Mesendoderm (in vitro differentiated cells): ENCODE measurements at regions not wholly inside any gene's neighbourhood (a gene's known extent, or its start where the extent isn't known, plus 50 kb on each side); places are given as distances from the start of the nearest gene placed in this dataset.

Source experiments
- DNase-seq: peaks from one replicate; pipeline ENCODE4 v3.0.0; 2013
- H2AK5ac ChIP-seq: 2 replicates; pipeline ENCODE4 v1.6.1; 2013; ENCODE audit warnings: low read length, inconsistent platforms
- H2BK120ac ChIP-seq: 2 replicates; pipeline ENCODE4 v1.6.1; 2013; ENCODE audit warnings: low read depth, mild to moderate bottlenecking, low read length, moderate library complexity, mixed read lengths
- H2BK15ac ChIP-seq: replicated peaks from 2 replicates; pipeline ENCODE4 v1.6.1; 2013; ENCODE audit warnings: low read depth, mild to moderate bottlenecking, moderate library complexity
- H2BK5ac ChIP-seq: 2 replicates; pipeline ENCODE4 v1.6.1; 2013; ENCODE audit warnings: low read length, inconsistent platforms
- H3K18ac ChIP-seq: 2 replicates; pipeline ENCODE4 v1.6.1; 2013; ENCODE audit warnings: mild to moderate bottlenecking, low read length, mixed read lengths
- H3K23ac ChIP-seq: one replicate; pipeline ENCODE4 v1.6.1; 2013; ENCODE audit warnings: low read length
- H3K27ac ChIP-seq: 2 replicates; pipeline ENCODE4 v1.5.1; 2013; ENCODE audit warnings: low read depth, mild to moderate bottlenecking, inconsistent platforms, low read length, moderate library complexity
- H3K27me3 ChIP-seq: 2 replicates; pipeline ENCODE4 v1.6.1; 2013; ENCODE audit warnings: low read length, control low read depth, mild to moderate bottlenecking, inconsistent platforms; ENCODE audit not compliant: insufficient read depth, poor library complexity
- H3K36me3 ChIP-seq: 2 replicates; pipeline ENCODE4 v1.6.1; 2013; ENCODE audit warnings: low read length, inconsistent platforms; ENCODE audit not compliant: control insufficient read depth, insufficient read depth
- H3K4ac ChIP-seq: one replicate; pipeline ENCODE4 v1.6.1; 2013; ENCODE audit warnings: low read depth, mild to moderate bottlenecking, low read length, moderate library complexity
- H3K4me1 ChIP-seq: 2 replicates; pipeline ENCODE4 v1.6.1; 2013; ENCODE audit warnings: low read depth, low read length, inconsistent platforms; ENCODE audit not compliant: control insufficient read depth
- H3K4me2 ChIP-seq: 2 replicates; pipeline ENCODE4 v1.6.1; 2013; ENCODE audit warnings: low read length
- H3K4me3 ChIP-seq: 2 replicates; pipeline ENCODE4 v1.5.1; 2013; ENCODE audit warnings: mild to moderate bottlenecking, low read length
- H3K56ac ChIP-seq: one replicate; pipeline ENCODE4 v1.6.1; 2013; ENCODE audit warnings: low read length
- H3K79me1 ChIP-seq: 2 replicates; pipeline ENCODE4 v1.6.1; 2013; ENCODE audit warnings: low read length, inconsistent platforms
- H3K79me2 ChIP-seq: 2 replicates; pipeline ENCODE4 v1.6.1; 2013; ENCODE audit warnings: mild to moderate bottlenecking, low read length; ENCODE audit not compliant: control insufficient read depth, insufficient read depth
- H3K9ac ChIP-seq: 2 replicates; pipeline ENCODE4 v1.6.1; 2013; ENCODE audit warnings: low read length, inconsistent platforms
- H4K5ac ChIP-seq: one replicate; pipeline ENCODE4 v1.6.1; 2013; ENCODE audit warnings: low read length
- H4K8ac ChIP-seq: one replicate; pipeline ENCODE4 v1.6.1; 2013; ENCODE audit warnings: low read depth, mild to moderate bottlenecking, control low read depth, low read length, moderate library complexity
- WGBS: extraction: QIAGEN DNeasy Blood & Tissue Kit; methylation state at CpG from one replicate; pipeline ENCODE4 v1.1.7; 2013; ENCODE audit warnings: low lambda C conversion rate, missing lambda C conversion rate; ENCODE audit not compliant: insufficient coverage; ENCODE audit errors: extremely low coverage; 5-methylcytosine and 5-hydroxymethylcytosine counted together

DNA sequence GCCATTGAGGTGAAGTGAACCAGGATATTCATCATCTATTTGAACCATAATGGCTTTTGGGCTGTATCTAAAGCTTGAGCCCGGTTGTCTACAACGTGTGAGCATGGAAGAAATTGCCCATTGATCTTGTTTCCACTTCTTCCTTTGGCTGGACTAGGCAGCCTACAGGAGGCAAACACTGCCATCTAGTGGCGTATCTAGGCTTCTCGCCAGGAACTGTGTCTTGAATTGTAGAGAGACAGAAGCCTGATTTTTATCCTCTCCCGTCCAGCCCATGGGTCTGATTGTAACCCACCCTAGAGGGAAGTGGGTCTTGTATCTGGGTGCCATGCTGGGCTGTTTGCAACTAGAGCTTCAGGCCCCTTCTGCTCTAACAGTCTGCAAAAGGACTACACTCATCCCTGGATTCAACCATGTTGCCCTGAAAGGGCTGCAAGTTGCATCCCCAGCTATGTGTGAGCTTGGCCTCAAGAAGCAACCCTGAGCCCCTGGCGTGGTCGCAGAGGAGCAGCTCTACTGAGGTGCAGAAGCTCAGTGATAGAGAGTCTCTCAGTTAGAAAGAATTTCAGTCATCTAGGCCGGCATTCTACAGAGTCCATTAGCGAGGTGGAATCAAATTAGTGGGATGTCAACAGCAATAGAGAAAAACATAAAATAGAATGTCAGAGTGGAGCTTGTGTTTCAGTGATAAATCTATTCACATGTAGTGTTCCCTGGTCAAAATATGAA is 170.2 kb upstream of the UMPS start:
- H3K27me3 ChIP-seq, result no peaks in the 10 kb centered on the region

DNA sequence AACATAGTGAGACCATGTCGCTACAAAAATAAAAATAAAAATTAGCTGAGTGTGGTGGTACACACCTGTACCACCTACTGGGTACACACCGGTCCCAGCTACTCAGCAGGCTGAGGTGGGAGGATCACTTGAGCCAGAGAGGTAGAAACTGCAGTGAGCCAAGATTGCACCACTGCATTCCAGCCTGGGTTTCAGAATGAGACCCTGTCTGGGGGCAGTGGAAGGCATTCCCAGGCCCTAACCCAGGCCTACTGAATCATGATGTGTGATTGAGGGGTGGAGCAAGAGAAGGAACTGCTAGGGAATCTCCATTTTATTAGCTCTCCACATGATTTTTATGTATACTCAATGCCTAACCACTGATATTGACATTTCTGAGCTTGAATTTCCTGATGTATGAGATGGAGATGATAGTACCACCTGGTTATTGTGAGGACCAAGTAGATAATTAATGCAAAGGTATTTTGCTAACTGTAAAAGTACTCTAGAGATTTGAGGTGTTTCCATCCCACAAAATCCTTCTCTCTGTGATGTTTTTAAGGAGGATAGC is 169.5 kb upstream of the UMPS start:
- Histone ChIP-seq H3K56ac (no peak overlapping the region), H3K18ac (no peak overlapping the region), H3K4me3 (no peak overlapping the region), H2BK5ac (no peak overlapping the region), H3K36me3 (no peaks in the 10 kb centered on the region), H3K23ac (no peak overlapping the region), H3K27me3 (no peaks in the 10 kb centered on the region), H3K4ac (no peak overlapping the region), H4K8ac (no peak overlapping the region), H3K9ac (no peak overlapping the region), H3K79me1 (no peaks in the 10 kb centered on the region), H3K79me2 (no peaks in the 10 kb centered on the region), H3K4me2 (no peak overlapping the region), H3K27ac (no peak overlapping the region), H2AK5ac (no peak overlapping the region), H2BK15ac (no peak overlapping the region), H2BK120ac (no peak overlapping the region), H4K5ac (no peak overlapping the region), H3K4me1 (peaks cover 10% of the 10 kb centered on the region)
- peak; percentile 73 for DNase-seq
- WGBS, result no CpG with 5 or more reads among the region's 2 CpGs

More for the DNA sequence above, 170.2 kb upstream of the UMPS start:
- no peak overlapping the region for H3K4me2 ChIP-seq
- no peak overlapping the region for H2AK5ac ChIP-seq
- H3K9ac ChIP-seq, result no peak overlapping the region
- no peak overlapping the region for H4K5ac ChIP-seq
- peak; percentile 89 for DNase-seq
- H3K79me2 ChIP-seq, result no peaks in the 10 kb centered on the region
- no peak overlapping the region for H2BK5ac ChIP-seq
- no peaks in the 10 kb centered on the region for H3K79me1 ChIP-seq
- WGBS, result no CpG with 5 or more reads among the region's 9 CpGs
- H2BK15ac ChIP-seq, result no peak overlapping the region
- H3K4me3 ChIP-seq, result no peak overlapping the region
- no peak overlapping the region for H3K4ac ChIP-seq
- H4K8ac ChIP-seq, result no peak overlapping the region
- H3K27ac ChIP-seq, result peak overlapping the region; percentile 36
- no peak overlapping the region for H2BK120ac ChIP-seq
- H3K36me3 ChIP-seq, result no peaks in the 10 kb centered on the region
- no peak overlapping the region for H3K23ac ChIP-seq
- H3K4me1 ChIP-seq, result peaks cover 10% of the 10 kb centered on the region
- peak overlapping the region; percentile 54 for H3K56ac ChIP-seq
- H3K18ac ChIP-seq, result no peak overlapping the region

DNA sequence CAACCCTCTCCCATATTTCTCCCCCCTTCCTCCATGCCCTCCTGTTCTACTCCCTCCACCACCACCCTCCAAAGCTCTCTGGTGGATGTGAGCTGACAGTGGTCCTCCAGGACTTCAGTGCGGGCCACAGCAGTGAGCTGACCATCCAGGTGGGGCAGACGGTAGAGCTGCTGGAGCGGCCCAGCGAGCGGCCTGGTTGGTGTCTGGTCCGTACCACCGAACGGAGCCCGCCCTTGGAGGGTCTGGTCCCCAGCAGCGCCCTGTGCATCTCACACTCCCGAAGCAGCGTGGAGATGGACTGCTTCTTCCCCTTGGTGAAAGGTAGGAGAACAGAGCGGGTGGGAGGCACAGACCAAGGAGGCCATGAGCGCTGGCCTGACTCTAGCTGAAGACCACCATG is 167.5 kb upstream of the UMPS start:
- H2AK5ac ChIP-seq, result no peak overlapping the region
- no peaks in the 10 kb centered on the region for H3K79me1 ChIP-seq
- no peak overlapping the region for H3K4me3 ChIP-seq
- no peak overlapping the region for H3K18ac ChIP-seq
- H3K4me2 ChIP-seq, result no peak overlapping the region
- H2BK120ac ChIP-seq, result no peak overlapping the region
- peaks cover 6% of the 10 kb centered on the region for H3K4me1 ChIP-seq
- no peaks in the 10 kb centered on the region for H3K79me2 ChIP-seq
- H2BK15ac ChIP-seq, result no peak overlapping the region
- no peak overlapping the region for H3K23ac ChIP-seq
- no peak overlapping the region for H4K5ac ChIP-seq
- H3K4ac ChIP-seq, result no peak overlapping the region
- no peak overlapping the region for H3K9ac ChIP-seq
- H3K56ac ChIP-seq, result no peak overlapping the region
- no peaks in the 10 kb centered on the region for H3K27me3 ChIP-seq
- DNase-seq, result no peak
- H2BK5ac ChIP-seq, result no peak overlapping the region
- H3K27ac ChIP-seq, result no peak overlapping the region
- no CpG with 5 or more reads among the region's 14 CpGs for WGBS
- no peak overlapping the region for H4K8ac ChIP-seq
- H3K36me3 ChIP-seq, result no peaks in the 10 kb centered on the region

DNA sequence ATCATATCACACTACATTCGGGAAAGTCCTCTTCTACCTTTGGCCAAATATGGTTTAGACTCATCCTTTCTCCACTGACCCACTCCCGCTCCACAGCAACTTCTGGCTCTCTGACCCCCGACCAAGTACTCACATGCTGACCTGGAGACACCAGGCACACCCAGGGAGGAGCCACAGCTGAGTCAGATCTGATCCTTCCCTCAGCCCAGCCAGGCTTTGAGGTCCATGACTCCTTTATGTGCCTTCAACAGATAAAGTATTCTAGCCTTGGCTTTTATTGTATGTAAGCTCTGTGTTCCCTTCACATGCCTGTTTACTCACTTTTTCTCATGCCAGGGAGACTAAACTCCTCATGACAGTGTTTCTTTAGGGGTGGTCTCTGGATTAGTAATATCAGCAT is 166.9 kb upstream of the UMPS start:
- H3K27ac ChIP-seq, result no peak overlapping the region
- no peak overlapping the region for H2BK15ac ChIP-seq
- H3K36me3 ChIP-seq, result no peaks in the 10 kb centered on the region
- no peak overlapping the region for H4K5ac ChIP-seq
- no peak overlapping the region for H3K4ac ChIP-seq
- no peak overlapping the region for H3K18ac ChIP-seq
- H2BK120ac ChIP-seq, result no peak overlapping the region
- H3K27me3 ChIP-seq, result no peaks in the 10 kb centered on the region
- no peak overlapping the region for H3K4me2 ChIP-seq
- no peak overlapping the region for H3K56ac ChIP-seq
- peaks cover 6% of the 10 kb centered on the region for H3K4me1 ChIP-seq
- H3K4me3 ChIP-seq, result no peak overlapping the region
- H3K79me1 ChIP-seq, result no peaks in the 10 kb centered on the region
- no peak overlapping the region for H2AK5ac ChIP-seq
- WGBS, result no CpG with 5 or more reads among the region's 3 CpGs
- no peak overlapping the region for H4K8ac ChIP-seq
- DNase-seq, result no peak
- no peaks in the 10 kb centered on the region for H3K79me2 ChIP-seq
- no peak overlapping the region for H3K9ac ChIP-seq
- H2BK5ac ChIP-seq, result no peak overlapping the region
- H3K23ac ChIP-seq, result no peak overlapping the region

DNA sequence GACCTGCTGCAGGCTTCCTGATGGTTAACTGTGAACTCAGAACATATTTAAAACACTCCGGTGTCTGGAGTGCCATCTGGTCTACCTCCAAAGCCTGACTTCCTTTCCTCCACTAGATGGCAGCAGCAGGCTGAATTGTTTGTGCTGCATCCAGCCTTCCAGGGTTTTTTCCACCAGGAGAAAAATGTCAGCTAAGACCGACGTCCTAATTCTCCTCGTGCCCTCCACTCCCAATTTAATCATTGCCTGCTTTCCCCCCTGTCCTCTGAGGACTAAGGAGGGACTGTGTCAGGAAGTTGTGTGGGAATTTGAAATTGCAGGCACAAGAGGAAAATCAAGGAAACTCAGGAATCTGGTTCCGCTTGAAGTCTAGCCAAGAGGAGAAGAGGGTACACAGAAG is 165.2 kb upstream of the UMPS start:
- Histone ChIP-seq H2BK5ac (no peak overlapping the region), H4K5ac (no peak overlapping the region), H2BK15ac (no peak overlapping the region), H3K18ac (no peak overlapping the region), H3K9ac (no peak overlapping the region), H3K56ac (peak overlapping the region; percentile 2), H3K79me2 (no peaks in the 10 kb centered on the region), H2AK5ac (no peak overlapping the region), H3K36me3 (no peaks in the 10 kb centered on the region), H3K4me3 (no peak overlapping the region), H3K27me3 (no peaks in the 10 kb centered on the region), H4K8ac (no peak overlapping the region), H2BK120ac (no peak overlapping the region), H3K23ac (no peak overlapping the region), H3K4ac (no peak overlapping the region), H3K4me2 (no peak overlapping the region), H3K4me1 (no peaks in the 10 kb centered on the region), H3K79me1 (no peaks in the 10 kb centered on the region), H3K27ac (no peak overlapping the region)
- no CpG with 5 or more reads among the region's 5 CpGs for WGBS
- DNase-seq, result peak; percentile 84

DNA sequence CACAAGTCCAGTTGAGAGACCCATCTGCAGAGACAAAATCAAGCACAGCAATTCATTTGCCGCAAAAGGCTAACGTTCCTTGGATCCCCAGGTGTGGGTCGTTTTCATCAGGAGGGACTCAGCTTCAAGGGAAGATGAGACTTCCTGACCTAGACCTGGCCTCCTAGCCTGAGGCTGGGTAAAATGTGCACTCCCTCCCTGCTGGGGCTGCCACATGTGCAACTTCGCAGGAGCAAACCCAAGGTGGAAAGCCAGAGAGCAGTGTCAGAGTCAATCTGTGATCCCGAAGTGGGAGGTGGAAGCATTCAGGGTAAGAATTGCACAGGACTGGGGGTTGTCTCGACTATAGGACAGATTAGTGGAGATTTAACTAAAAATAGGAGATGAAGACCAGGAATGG is 164.7 kb upstream of the UMPS start:
- no peaks in the 10 kb centered on the region for H3K4me1 ChIP-seq
- no peak overlapping the region for H3K27ac ChIP-seq
- no peak overlapping the region for H3K4me2 ChIP-seq
- peak overlapping the region; percentile 2 for H3K56ac ChIP-seq
- H3K9ac ChIP-seq, result no peak overlapping the region
- no peak overlapping the region for H2BK120ac ChIP-seq
- no peak overlapping the region for H3K4me3 ChIP-seq
- H4K5ac ChIP-seq, result no peak overlapping the region
- no peak overlapping the region for H3K23ac ChIP-seq
- H3K79me1 ChIP-seq, result no peaks in the 10 kb centered on the region
- no peak overlapping the region for H2BK15ac ChIP-seq
- no peaks in the 10 kb centered on the region for H3K36me3 ChIP-seq
- no peaks in the 10 kb centered on the region for H3K79me2 ChIP-seq
- no peak for DNase-seq
- H3K18ac ChIP-seq, result no peak overlapping the region
- no peak overlapping the region for H3K4ac ChIP-seq
- WGBS, result no CpG with 5 or more reads among the region's 6 CpGs
- no peak overlapping the region for H2AK5ac ChIP-seq
- no peak overlapping the region for H2BK5ac ChIP-seq
- no peaks in the 10 kb centered on the region for H3K27me3 ChIP-seq
- no peak overlapping the region for H4K8ac ChIP-seq
